PC-9 (cell line): ENCODE measurements at regions not wholly inside any gene's neighbourhood (a gene's known extent, or its start where the extent isn't known, plus 50 kb on each side); places are given as distances from the start of the nearest gene placed in this dataset.

Experiments
- CTCF ChIP-seq: fragments of 200-600 bp; sonication (generic); conservative IDR thresholded peaks from 2 replicates; pipeline ENCODE4 v1.6.1; 2017; ENCODE audit warnings: mixed run types, antibody characterized with exemption, mild to moderate bottlenecking, moderate library complexity
- EZH2 ChIP-seq: fragments of 200-600 bp; sonication (generic); IDR thresholded peaks from 2 replicates; pipeline ENCODE4 v1.8.0; 2017; ENCODE audit warnings: antibody characterized with exemption, low read depth

- TF ChIP-seq EZH2 (no peak), CTCF (no peak)
Observed at GRCh38 chr22:49227670-49228069, 600.0 kb downstream of the BRD1 start.
